ENCODE measurements at regions not wholly inside any gene's neighbourhood (a gene's known extent, or its start where the extent isn't known, plus 50 kb on each side); places are given as distances from the start of the nearest gene placed in this dataset.

DNA sequence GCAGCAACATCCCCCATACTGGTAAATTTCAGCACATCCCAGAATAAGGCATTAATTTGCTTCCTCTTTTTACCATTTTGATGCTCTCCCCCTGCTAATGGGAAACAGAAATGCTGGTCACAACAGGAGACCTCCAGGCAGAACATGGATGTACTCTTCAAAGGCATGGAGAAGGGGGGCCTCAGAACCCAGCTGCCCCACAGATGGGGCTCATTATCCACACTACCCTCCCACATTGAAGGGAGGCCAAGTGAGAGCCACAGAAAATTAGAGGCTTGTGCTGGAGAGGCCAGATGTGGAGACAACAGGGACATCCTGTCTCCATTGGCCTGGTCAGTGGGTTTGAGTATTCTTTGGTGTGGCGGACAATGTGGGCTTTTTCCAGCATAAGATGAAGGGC, 150.1 kb upstream of the CDH11 start:
- TF ChIP-seq, protein P1, sequence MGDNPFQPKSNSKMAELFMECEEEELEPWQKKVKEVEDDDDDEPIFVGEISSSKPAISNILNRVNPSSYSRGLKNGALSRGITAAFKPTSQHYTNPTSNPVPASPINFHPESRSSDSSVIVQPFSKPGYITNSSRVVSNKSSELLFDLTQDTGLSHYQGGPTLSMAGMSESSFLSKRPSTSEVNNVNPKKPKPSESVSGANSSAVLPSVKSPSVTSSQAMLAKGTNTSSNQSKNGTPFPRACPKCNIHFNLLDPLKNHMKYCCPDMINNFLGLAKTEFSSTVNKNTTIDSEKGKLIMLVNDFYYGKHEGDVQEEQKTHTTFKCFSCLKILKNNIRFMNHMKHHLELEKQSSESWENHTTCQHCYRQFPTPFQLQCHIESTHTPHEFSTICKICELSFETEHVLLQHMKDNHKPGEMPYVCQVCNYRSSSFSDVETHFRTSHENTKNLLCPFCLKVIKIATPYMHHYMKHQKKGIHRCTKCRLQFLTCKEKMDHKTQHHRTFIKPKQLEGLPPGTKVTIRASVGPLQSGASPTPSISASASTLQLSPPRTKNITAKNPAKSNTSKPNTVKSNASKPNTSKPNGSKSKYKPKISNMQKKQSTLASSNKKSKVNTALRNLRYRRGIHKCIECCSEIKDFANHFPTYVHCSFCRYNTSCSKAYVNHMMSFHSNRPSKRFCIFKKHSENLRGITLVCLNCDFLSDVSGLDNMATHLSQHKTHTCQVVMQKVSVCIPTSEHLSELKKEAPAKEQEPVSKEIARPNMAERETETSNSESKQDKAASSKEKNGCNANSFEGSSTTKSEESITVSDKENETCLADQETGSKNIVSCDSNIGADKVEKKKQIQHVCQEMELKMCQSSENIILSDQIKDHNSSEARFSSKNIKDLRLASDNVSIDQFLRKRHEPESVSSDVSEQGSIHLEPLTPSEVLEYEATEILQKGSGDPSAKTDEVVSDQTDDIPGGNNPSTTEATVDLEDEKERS (CRISPR knock-in tag; IDR thresholded peaks at IDR 0.05), result no peak
- TF ChIP-seq, protein P2, sequence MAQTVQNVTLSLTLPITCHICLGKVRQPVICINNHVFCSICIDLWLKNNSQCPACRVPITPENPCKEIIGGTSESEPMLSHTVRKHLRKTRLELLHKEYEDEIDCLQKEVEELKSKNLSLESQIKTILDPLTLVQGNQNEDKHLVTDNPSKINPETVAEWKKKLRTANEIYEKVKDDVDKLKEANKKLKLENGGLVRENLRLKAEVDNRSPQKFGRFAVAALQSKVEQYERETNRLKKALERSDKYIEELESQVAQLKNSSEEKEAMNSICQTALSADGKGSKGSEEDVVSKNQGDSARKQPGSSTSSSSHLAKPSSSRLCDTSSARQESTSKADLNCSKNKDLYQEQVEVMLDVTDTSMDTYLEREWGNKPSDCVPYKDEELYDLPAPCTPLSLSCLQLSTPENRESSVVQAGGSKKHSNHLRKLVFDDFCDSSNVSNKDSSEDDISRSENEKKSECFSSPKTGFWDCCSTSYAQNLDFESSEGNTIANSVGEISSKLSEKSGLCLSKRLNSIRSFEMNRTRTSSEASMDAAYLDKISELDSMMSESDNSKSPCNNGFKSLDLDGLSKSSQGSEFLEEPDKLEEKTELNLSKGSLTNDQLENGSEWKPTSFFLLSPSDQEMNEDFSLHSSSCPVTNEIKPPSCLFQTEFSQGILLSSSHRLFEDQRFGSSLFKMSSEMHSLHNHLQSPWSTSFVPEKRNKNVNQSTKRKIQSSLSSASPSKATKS (CRISPR knock-in tag; IDR thresholded peaks at IDR 0.05), result no peak
- no peak for TF ChIP-seq KLF16 (CRISPR knock-in tag; IDR thresholded peaks at IDR 0.05)
- TF ChIP-seq, protein P3, sequence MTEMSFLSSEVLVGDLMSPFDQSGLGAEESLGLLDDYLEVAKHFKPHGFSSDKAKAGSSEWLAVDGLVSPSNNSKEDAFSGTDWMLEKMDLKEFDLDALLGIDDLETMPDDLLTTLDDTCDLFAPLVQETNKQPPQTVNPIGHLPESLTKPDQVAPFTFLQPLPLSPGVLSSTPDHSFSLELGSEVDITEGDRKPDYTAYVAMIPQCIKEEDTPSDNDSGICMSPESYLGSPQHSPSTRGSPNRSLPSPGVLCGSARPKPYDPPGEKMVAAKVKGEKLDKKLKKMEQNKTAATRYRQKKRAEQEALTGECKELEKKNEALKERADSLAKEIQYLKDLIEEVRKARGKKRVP (CRISPR knock-in tag; IDR thresholded peaks at IDR 0.05), result no peak
- no peak for TF ChIP-seq ZNF282 (IDR thresholded peaks at IDR 0.05; ENCODE audit: partially characterized antibody)
- TF ChIP-seq ISL2 (CRISPR knock-in tag; IDR thresholded peaks at IDR 0.05), result no peak
- TF ChIP-seq ZNF629 (CRISPR knock-in tag; conservative IDR thresholded peaks at IDR 0.05), result no peak
- no peak for TF ChIP-seq ZNF160 (CRISPR knock-in tag; IDR thresholded peaks at IDR 0.05)
- TF ChIP-seq, protein P4, sequence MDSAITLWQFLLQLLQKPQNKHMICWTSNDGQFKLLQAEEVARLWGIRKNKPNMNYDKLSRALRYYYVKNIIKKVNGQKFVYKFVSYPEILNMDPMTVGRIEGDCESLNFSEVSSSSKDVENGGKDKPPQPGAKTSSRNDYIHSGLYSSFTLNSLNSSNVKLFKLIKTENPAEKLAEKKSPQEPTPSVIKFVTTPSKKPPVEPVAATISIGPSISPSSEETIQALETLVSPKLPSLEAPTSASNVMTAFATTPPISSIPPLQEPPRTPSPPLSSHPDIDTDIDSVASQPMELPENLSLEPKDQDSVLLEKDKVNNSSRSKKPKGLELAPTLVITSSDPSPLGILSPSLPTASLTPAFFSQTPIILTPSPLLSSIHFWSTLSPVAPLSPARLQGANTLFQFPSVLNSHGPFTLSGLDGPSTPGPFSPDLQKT (CRISPR knock-in tag; IDR thresholded peaks at IDR 0.05; ENCODE audit: borderline replicate concordance), result no peak
- no peak for TF ChIP-seq ZNF274 (CRISPR knock-in tag; IDR thresholded peaks at IDR 0.05)
- no peak for TF ChIP-seq FOXM1 (CRISPR knock-in tag; IDR thresholded peaks at IDR 0.05)
- TF ChIP-seq POLR2AphosphoS5 (IDR thresholded peaks at IDR 0.05; ENCODE audit: low read depth, low read length), result no peak
